KBM-7 (cell line): ENCODE measurements at regions not wholly inside any gene's neighbourhood (a gene's known extent, or its start where the extent isn't known, plus 50 kb on each side); places are given as distances from the start of the nearest gene placed in this dataset.
"Not testable (repeated sequence)": the region's sequence is repeated elsewhere in the genome, so short reads cannot be mapped to it uniquely, and the experiment has no call there.

Source experiments
- DNase-seq: peaks from one replicate; pipeline ENCODE4 v3.0.0-alpha.2; 2015
- in situ Hi-C: fragments of 300-500 bp; cut with MboI; formaldehyde crosslinking; loops from 2 replicates; pipeline ENCODE4 v1.14.3; 2020; ENCODE audit warnings: low sequenced_read_pairs, low pct_unique_long_range_greater_than_20kb, mixed read lengths

GRCh38 chr15:69874321-69874720 lies 223.4 kb downstream of the TLE3 start:
- in situ Hi-C loops = loop anchor here (10.0 kb wide), 1 partner anchor 60 kb away; no protein-coding TSS in a partner anchor
- DNase-seq = no peak

DNA sequence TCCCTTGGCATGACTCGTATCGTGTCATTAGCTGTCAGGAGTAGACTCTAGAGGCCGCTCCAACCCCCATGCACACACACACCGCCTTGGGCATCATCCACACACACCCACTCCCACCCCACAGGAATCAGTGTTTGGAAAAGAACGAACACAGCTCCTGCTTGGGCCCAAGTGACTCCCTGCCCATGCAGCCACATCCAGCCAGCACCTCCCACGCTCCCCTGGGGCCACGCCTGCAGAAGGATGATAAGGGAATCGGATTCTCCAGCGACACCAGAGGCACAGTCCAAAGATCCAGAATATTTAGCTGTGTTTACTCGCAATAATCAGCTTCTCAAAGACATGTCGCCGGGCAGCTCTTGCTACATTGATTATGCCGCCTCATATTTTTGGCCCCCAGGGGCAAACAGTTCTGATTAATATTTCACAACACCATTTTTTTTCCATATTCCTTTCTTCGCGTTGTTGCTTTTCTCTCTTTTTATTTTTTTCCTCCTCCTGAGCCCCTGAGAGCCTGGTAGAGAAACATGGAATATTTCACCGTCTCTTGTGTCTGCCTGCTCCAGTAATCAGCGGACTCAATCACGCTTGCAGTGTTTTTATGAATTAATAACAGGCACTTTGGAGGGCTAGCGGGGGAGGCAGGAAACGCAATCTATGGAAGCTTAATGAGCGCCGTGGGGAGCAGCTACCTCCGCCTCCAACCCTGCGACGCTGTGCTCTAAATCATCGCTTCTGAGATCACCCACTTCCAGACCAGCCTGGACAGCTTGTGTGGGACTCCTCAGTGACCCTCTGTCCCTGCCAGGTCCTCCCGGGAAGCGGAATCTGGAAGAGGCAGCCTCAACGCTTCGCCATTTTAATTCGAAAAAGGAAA lies 221.4 kb downstream of the TLE3 start:
- in situ Hi-C loops = loop anchor here (10.0 kb wide), 1 partner anchor 62 kb away; no protein-coding TSS in a partner anchor
- DNase-seq = no peak

- in situ Hi-C loops = loop anchor here (10.0 kb wide), 1 partner anchor 65 kb away; no protein-coding TSS in a partner anchor
- DNase-seq = not testable (repeated sequence)
Observed at GRCh38 chr15:69879963-69880362, 217.8 kb downstream of the TLE3 start.

DNA sequence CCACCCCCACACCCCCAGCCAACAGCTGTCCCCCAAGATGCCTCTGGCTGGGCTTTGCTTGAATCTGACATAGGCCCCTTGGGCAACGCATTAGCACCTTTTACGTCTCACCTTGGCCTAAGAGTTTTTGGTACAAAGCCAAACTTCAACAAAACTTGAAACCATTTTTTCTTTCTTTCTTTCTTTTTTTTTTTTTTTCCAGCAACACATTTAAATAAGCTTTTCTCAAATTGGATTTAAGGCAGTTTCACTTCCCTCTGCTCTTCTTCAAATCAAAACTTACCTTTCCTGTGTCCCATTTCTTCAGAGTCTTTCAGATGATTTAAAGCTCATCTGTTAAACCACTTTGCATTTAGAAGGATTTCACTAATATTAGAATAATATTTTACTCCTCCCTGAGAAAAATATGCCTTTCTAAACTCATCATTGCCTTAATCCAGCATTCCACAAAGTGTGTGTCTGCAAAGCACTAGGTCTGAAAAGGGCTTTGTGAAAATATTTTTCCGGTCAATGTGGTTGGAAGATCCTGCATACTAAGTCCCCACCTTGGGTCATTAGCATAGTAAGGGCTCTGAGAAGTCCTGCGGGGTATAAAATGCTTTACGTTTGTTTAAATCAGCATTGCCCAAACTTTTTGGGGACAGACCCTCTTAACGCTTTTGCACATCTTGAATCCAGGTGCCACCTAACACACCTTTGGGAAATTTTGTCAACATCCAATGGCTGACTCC lies 217.0 kb downstream of the TLE3 start:
- in situ Hi-C loops = no loop called here
- DNase-seq = no peak

DNA sequence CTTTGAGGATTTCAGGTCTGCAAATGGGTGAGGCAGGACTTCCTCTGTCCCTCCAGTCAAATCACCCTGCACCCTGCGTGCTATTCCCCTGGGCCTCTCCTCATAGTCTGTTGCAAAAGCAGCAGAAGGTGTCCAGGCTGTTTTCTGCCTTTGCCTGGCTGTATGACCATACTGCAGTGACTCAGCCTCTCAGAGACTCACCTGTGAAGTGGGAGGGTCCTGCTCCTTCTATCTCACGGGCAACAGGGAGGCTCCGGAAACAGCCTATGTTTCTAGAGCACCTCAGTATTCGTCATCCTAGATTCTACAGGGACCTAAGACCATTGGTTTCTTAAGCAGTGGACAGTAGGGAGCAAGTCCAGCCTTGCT lies 216.4 kb downstream of the TLE3 start:
- no peak for DNase-seq
- in situ Hi-C loops = no loop called here

GRCh38 chr15:69881766-69882165 lies 216.0 kb downstream of the TLE3 start:
- in situ Hi-C loops = no loop called here
- DNase-seq = no peak

DNA sequence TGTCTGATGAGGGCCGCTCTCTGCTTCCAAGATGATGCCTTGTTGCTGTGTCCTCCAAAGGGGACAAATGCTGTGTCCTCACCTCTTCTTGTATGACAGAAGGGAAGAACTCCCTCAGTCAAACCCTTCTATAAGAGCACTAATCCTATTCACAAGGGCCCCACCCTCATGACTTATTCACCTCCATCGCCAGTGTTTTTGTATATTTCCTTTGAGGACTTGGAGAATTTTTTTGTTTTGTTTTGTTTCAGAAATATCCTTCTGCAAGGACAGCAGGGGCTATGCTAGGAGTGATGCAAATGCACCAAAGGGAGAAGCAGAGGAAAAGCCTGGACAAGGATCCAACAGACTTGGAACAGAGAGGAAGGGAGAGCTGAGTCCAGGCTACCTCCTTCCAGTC lies 214.4 kb downstream of the TLE3 start:
- DNase-seq = no peak
- in situ Hi-C loops = no loop called here

DNA sequence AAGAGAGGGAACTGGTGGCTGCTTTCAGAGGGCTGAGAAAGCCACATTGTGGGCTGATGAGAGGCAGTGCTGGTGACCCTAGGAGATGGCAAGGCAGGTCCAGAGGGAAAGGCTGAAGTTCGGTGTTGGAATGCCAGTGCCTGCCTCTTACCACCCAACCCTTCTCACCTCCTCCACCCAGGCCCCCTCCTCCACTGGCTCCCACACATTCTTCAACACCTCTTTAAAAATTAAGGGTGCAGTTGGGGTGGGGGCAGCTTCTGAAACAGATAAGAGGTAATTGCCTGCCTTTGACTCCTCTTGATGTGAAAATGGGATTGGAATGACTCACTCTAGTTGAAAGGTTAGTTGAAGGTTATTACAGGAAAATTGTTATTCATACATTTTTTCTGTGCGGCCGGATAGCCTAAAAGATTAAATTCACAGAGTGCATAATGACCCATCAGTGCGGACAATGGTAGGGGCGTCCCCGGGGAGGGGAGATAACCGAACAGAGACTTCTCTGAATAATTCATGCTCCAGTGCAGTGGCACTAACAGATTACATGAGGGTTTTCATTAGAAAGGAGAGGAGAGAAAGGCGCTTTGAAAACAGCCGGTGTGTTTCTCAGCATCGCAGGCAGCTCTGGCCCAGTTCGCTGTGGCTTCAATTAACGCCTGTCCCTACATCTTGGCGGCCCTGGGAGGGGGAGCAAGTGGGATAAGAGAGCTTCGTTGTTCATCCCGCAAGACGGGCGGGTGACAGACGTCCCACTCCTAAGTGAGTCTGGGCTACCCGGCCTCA lies 212.4 kb downstream of the TLE3 start:
- DNase-seq = no peak
- in situ Hi-C loops = no loop called here

GRCh38 chr15:69887009-69887408 lies 210.7 kb downstream of the TLE3 start:
- in situ Hi-C loops = no loop called here
- no peak for DNase-seq

DNA sequence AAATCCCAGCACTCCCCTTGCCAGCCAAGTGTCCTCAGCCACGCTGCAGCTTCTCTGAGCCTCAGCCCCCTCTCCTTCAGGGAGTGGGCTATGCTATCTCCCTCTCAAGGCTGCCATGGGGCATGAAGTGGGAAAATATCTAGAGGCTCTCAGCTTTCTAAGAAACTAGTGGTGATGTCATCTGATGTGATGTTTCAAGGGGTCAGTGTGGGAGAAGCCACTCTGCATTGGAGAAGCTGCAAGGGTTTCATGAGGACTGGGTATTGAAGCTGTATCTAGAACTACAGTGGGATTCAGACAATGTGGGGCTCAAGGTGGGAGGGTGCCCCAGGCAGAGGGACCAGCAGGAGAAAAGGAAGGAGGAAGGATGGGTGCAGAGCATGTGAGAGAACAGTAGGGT lies 210.2 kb downstream of the TLE3 start:
- no peak for DNase-seq
- in situ Hi-C loops = no loop called here

DNA sequence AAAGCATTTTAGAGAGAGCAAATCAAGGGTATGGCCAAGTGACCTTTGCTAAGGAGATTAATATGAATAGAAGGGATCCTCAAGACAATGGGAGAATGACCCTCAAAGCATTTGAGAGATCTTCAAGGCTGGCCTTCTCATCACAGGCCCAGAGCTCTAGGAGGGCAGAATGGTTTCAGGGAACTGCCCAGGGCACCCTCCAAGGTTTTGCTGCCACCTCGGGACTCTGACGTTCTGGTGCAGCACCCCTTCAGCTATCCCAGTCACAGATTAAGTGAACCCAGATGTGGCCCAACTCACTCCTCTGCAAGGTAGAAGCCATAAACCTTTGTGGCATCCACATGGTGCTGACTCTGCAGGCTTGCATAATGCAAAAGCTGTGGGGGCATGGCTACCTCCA lies 209.3 kb downstream of the TLE3 start:
- no peak for DNase-seq
- in situ Hi-C loops = no loop called here

- in situ Hi-C loops = no loop called here
- DNase-seq = no peak
Observed at GRCh38 chr15:69891070-69891536, 206.6 kb downstream of the TLE3 start.

DNA sequence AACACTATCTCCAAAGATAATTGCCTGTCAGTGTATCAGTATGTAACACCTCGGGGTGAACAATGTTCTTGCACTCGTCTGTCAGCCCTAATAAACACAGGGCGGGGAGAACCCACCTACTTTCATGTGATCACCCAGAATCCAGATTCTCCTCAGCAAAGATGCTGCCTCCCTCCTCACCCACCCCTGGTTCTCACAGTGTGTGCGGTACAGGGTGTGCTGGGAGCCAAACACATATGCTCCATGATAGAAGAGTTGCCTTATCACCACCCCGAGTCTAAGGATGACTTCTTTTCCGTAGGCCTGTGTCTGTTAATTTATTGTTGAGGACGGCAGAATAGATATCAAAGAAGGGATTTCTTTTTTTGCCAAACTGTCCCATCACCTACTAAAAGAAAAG lies 206.1 kb downstream of the TLE3 start:
- DNase-seq = no peak
- in situ Hi-C loops = no loop called here

GRCh38 chr15:69892351-69892750 lies 205.4 kb downstream of the TLE3 start:
- no peak for DNase-seq
- in situ Hi-C loops = no loop called here

DNA sequence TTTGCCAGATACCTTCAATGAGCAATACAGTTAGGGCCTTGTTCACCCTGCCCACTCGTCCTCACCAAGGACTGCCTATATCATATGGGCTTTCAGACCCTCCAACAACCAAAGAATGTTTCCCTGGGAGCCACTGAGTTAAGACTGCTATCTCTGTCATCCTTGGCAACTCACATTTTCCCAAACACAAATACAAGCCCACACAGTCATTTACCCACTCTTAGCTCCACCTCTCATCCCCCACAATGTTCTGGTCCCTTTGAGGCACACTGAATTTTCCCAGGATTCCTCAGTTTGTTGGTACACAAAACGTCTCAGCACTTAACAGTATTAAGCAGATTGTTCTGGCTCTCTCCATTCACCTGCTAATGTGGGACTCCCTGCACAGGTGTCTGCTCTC lies 204.6 kb downstream of the TLE3 start:
- DNase-seq = no peak
- in situ Hi-C loops = no loop called here

- in situ Hi-C loops = no loop called here
- no peak for DNase-seq
Observed at GRCh38 chr15:69893863-69894262, 203.9 kb downstream of the TLE3 start.

DNA sequence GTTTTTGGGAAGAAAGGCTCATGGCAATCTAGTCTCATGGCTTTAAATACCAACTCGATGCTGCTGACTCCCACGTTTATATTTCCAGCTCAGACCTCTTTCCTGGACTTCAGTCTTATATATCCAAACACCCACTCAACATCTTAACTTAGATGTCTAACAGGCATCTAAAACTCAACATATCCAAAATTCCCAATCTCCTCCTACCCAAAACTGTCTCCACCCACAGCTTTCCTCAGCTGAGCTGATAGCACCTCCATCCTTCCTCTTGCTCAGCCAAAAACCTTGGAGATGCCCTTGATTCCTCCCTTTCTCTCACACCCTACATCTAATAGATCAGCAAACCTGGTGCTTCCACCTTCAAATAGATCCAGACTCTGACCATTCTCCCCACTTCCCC lies 202.5 kb downstream of the TLE3 start:
- in situ Hi-C loops = no loop called here

GRCh38 chr15:69896606-69897005 lies 201.1 kb downstream of the TLE3 start:
- DNase-seq = no peak
- in situ Hi-C loops = no loop called here

More for the DNA sequence above, 202.5 kb downstream of the TLE3 start:
- DNase-seq = no peak

DNA sequence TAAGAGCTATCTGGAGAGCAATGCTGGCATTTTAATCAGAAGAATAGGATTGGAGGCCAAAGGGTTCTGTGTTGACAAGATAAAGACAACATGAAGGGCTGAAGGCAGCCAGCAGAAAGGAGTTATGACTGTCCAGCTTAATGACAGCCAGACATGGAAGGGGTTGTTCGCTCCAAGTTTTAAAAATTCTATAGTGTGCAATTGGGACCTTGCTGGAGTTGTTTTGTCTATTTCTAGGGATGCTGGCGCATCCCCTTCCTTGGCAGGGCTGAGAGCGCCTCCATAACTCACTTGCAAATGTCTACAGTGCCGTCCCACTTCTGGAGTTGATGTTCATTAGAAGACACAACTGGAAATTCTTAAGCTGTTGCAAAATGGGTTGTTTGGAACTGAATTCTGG lies 200.7 kb downstream of the TLE3 start:
- in situ Hi-C loops = no loop called here
- no peak for DNase-seq
